ENCODE measurements at regions not wholly inside any gene's neighbourhood (a gene's known extent, or its start where the extent isn't known, plus 50 kb on each side); places are given as distances from the start of the nearest gene placed in this dataset.
A peak's percentile ranks its signal among the peaks of the same experiment; 100 is the strongest.
"Not testable (repeated sequence)": the region's sequence is repeated elsewhere in the genome, so short reads cannot be mapped to it uniquely, and the experiment has no call there.

- DNase-seq (ENCODE audit: low read depth, low spot score), result no peak
Observed at GRCh38 chr6:37766717-37767116, 52.8 kb upstream of the ZFAND3 start.

DNA sequence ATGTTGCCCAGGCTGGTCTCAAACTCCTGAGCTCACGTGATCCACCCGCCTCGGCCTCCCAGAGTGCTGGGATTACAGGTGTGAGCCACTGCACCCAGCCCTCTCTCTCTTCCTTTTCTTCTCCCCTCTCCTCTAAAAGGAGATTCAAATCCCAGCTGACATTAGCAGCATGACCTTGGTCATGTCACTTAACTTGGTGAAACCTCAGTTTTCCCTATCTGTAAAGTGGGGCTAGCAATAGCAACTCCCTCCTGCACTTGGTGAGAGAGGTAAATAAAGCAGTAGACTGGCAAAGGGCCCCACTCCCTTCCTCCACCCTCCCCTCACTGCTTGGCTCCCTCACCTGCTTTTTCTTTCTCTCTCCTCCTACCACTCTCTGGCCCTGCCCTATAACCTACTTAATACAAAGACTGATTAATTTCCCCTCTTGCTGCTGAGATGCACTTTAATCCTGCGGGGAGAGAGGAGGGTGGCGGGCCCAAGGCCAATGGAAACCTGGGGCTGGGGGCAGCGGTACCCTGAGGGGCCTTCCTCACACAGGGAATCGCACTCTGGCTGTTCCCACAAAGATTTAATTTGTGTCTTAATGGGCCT, 54.2 kb upstream of the ZFAND3 start:
- DNase-seq (ENCODE audit: low read depth, low spot score), result no peak

GRCh38 chr6:37763413-37763812, 56.1 kb upstream of the ZFAND3 start:
- no peak for DNase-seq (ENCODE audit: low read depth, low spot score)

DNA sequence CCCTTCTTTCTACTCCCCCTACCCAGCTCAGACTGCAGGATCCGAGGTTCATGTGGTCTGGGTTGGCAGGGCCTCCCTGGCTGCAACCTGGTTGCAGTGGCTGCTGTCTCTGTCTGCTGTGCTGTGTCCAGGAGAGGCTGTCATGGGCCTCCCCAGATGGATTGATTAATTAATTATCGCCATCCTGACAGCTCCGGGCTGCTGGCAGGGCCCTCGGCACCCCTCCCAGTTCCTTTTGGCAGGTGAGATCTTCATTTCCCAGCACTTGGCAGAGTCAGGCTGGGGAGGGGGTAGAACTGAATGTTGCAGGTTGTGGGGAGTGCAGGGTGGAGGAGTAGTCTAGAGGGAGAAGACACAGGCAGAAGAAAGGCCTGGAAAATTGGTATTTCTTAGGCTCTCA, 56.7 kb upstream of the ZFAND3 start:
- no peak for DNase-seq (ENCODE audit: low read depth, low spot score)

DNA sequence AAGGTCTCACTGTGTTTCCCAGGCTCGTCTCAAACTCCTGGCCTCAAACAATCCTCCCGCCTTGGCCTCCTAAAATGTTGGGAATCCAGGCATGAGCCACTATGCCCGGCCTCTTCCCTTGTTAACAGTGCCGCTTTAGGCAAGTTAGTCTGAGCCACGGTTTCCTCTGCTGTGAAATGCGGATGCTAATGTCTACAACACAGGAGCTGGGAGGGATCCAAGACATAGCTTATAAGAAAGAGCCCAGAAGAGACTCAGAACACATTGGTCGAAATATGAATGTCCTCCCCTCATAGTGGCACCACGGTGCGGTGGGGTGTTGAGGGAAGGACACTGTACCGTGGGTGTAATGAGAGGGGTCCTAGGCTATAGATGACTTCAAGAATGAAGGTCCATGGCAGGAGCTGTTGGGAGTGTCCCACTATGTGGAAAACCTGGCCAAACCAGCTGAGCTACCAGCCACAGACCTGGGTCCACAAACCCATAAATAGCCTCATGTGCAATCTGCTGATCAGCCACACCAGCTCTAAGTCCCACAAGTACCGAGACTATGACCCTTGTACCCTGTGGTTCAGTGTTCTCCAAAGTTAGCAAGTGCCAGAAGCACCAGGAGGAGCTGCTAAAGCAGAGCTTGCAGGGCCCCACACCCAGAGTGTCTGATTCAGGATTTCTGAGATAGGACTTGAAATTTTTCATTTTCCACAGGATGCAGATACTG, 57.8 kb upstream of the ZFAND3 start:
- no peak for DNase-seq (ENCODE audit: low read depth, low spot score)

DNA sequence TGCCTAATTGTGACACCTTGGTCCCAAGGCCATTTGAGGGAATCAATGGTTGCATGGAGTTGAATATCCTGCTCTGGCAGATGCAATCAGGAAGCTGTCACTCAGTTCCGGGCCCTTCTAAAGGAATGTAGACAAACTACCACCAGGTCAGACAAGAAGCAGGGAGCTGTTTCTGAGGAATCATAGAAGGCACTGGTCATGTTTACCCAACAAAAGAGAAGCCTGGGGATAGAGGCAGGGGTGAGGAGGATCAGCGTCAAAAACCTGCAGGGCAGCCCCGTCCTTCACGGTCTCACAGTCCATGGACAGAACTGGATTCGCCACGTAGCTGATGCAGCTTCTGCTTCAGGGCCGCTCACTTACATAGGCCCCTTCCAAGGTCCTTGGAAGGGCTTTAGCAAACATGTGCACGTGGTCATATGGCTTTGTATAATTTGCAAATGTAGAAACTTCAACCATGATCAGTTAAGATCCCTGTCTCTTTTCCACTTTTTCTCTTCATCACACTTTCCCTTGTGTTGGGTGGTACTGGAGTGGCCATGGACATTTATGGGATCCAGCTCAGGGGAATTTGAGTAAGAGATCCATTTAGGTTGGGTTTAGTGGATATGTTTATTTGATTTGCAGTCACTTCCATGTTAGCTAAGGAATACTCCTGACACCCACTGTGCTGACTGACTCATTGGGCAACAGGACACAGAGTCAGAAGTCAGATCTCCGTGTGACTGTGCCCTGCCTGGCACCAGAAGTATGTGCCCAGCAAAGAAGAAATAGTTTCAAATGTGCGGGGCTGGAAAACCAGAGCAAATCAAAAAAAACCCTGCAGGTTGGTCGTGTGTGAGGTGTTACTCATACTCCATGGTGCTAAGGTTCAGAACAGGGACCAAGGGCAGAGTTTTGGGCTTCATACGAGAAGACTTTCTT, 60.0 kb upstream of the ZFAND3 start:
- peak; percentile 95 for DNase-seq (ENCODE audit: low read depth, low spot score)

DNA sequence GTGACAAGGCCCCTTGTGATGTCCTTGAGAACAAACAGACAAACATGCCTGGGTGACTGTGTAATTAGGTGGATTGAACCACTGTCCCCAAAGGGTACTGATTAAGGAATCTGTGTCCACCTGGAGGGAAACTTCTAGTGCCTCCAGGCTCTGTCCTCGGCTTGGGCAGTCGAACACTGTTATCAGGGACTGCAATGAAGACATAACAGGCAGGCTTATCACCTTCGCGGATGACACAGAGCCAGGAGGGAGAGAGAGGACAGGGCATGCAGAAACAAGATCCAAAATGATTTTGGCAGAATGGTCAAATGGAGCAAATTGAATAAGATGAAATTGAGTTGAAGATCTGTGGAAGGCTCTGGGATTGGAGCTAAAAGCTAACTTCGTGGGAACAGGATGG, 60.9 kb upstream of the ZFAND3 start:
- DNase-seq (ENCODE audit: low read depth, low spot score), result peak; percentile 77

GRCh38 chr6:37758234-37758633, 60.6 kb upstream of the MDGA1 start:
- no peak for DNase-seq (ENCODE audit: low read depth, low spot score)

- DNase-seq (ENCODE audit: low read depth, low spot score), result no peak
Observed at GRCh38 chr6:37757381-37757780, 59.7 kb upstream of the MDGA1 start.

DNA sequence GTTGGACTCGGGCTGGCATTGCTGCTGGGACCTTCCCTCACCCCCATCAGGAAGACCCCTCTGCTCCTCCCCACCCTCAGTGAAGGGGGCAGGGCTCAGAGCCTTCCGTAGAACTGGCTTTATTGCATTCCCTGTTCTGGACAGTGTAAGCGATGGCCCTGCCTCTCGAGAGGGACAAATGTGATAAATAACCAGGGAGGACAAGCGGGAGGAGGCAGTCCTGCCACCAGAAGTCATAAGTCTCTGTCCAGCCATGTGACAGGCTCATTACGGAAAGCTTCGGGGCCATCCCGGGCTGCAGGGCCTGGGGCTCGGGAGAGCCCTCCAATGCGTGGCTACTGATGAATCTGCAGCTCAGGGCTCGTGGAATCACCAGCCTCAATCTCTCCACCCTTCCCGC, 58.5 kb upstream of the MDGA1 start:
- DNase-seq (ENCODE audit: low read depth, low spot score), result no peak

DNA sequence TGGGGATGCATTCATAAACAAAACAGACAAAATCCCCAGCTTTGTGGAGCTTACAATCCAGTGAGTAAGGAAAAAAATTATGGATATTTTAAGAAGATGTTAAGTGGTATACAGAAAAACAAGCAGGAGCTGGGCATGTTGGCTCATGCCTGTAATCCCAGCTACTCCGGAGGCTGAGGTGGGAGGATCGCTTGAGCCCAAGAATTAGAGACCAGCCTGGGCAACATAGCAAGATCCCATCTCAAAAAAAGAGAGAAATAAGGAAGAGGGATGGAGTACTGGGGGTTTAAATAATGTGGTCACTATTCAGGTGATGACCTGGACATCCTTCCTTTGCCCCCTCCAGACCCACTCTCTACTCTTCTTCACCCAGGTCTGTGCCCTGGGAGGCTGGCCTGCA, 55.0 kb upstream of the MDGA1 start:
- no peak for DNase-seq (ENCODE audit: low read depth, low spot score)

DNA sequence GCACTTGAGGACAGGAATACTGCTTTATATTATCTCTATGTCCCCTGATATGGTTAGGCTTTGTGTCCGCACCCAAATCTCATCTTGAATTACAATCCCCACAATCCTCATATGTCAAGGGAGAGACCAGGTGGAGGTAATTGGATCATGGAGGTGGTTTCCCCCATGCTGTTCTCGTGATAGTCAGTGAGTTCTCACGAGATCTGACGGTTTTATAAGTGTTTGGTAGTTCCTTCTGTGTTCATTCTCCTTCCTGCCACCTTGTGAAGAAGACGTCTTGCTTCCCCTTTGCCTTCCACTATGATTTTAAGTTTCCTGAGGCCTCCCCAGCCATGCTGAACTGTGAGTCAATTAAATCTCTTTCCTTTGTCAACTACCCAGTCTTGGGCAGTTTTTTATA, 51.7 kb upstream of the MDGA1 start:
- DNase-seq (ENCODE audit: low read depth, low spot score), result not testable (repeated sequence)

DNA sequence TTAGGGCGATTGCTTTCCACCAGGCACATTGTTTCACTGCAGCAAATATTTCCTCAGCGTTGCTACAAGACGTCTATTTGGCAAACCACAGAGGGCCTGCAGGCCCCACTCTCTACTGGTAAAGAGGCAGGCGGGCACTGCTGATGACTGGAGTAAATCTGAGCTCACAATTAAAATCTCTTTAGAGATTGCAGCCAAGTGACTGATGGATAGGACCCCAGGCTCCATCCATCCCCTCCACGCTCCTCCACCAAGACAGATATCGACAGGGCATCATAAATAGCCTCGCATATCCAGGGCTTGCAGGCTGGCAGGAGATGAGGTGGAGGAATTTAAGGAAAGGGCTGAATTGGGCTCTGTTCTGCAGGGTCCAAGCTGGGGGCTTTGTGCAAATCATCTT, 50.4 kb upstream of the MDGA1 start:
- DNase-seq (ENCODE audit: low read depth, low spot score), result no peak

Measured in ELF-1 (cell line).